ENCODE measurements at regions not wholly inside any gene's neighbourhood (a gene's known extent, or its start where the extent isn't known, plus 50 kb on each side); places are given as distances from the start of the nearest gene placed in this dataset.
"Not testable (repeated sequence)": the region's sequence is repeated elsewhere in the genome, so short reads cannot be mapped to it uniquely, and the experiment has no call there.

DNA sequence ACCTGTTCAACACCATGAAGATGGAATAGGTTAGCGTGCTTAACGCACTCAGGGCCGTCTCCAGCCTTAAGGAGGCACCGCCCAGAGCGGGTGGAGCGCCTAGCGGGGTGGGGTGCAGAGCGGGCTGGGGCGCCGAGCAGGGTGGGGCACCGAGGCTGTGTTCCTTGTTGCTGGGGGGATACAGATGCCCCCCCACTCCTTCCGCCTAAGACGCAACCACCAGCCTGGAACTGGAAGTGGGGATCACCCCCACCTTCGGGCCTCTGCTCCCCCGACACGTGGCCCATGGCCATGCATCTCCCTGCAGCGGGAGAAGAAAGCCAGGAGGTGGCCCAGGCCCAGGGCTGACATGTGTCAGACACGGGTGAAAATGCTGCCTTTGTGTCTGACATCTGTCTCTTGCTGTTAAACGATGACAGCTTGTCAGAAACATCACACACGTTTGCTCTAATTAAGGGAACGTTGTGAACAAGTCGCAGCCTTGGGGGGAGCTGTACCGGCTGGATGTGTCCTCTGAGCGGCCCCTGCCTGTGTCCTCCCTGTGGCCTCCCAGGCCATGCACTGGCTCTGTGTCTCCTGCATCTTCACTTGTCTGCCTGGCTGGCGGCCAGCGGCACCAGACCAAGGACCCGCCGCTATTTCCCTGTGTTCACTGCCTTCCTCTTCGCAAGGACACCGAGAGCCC, 192.5 kb downstream of the LAT start:
- DNase-seq (ENCODE audit: extremely low read depth, insufficient read length) = not testable (repeated sequence)

DNA sequence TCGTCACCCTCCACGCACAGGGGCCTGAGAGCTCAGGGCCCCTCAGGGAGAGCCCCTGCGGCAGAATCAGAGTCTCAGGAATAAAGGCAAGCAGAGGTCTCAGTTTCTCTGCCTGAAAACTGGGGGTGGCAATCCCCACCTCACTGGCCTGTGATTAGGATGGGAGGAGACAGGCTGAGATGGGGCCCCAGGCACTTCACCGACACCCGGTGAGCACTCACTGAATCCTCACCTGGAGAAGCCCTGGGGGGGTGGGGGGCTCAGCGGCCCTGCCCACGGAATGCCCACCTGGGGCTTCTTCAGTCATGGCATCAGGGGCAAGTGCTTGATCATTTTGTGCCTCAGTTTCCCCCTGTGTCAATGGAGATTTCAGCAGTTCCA, 192.0 kb downstream of the LAT start:
- H3K27me3 ChIP-seq (replicated peaks; ENCODE audit: control insufficient read depth, insufficient read depth, low read length); H3K36me3 ChIP-seq (ENCODE audit: control insufficient read depth, insufficient read depth, low read length); H3K4me3 ChIP-seq (replicated peaks; ENCODE audit: low read depth, low read length); DNase-seq (ENCODE audit: extremely low read depth, insufficient read length): not testable (repeated sequence)

More for the DNA sequence above, 192.5 kb downstream of the LAT start:
- H3K36me3 ChIP-seq (ENCODE audit: control insufficient read depth, insufficient read depth, low read length); H3K27me3 ChIP-seq (replicated peaks; ENCODE audit: control insufficient read depth, insufficient read depth, low read length); H3K4me3 ChIP-seq (replicated peaks; ENCODE audit: low read depth, low read length): not testable (repeated sequence)

DNA sequence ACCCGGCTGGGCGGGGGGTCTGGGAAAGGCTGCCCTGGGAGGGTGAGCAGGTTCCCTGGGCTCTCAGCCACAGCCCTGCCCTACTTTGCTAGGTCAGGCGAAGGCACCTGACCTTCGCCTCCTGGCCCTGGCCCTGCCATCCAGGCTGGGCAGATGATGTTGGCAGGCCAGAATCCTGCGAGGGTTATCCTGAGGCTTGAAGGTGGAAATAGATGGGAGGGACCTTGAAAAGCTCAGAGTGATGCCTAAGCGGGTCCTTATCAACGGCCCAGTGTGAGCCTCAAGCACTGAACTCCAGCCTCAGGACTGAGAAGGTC, 191.3 kb downstream of the LAT start:
- not testable (repeated sequence) for DNase-seq (ENCODE audit: extremely low read depth, insufficient read length); H3K27me3 ChIP-seq (replicated peaks; ENCODE audit: control insufficient read depth, insufficient read depth, low read length); H3K4me3 ChIP-seq (replicated peaks; ENCODE audit: low read depth, low read length); H3K36me3 ChIP-seq (ENCODE audit: control insufficient read depth, insufficient read depth, low read length)

DNA sequence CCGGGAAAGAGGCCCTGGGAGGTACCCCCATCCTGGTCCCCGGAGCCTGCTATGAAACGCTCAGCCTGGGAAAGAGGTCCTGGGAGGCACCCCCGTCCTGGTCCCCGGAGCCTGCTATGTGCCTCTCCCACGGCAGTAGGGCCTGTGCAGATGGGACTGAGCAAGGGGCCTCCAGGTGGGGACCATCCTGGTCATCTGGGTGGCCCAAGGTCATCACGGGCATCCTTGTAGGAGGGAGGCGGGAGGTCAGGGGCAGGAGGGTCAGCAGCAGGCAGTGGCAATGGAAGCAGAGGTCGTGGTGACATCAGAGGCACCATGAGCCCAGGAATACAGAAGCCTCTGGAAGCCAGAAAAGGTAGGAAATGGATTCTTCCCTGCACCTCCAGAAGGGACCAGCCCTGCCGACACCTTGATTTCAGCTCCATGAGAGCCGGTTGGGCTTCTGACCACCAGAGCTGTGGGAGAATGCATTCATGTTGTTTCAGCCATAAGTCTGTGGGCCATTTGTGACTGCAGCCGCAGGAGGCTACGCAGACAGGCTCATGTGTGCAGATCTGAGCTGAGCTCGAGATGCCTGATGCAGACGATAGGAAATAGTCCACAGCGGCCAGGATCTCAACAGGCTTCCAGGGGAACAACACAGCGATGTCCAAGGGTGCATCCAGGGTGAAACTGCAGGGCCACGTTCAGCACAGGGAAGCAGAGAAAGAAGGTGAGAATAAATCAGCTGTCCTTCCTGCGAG, 190.7 kb downstream of the LAT start:
- DNase-seq (ENCODE audit: extremely low read depth, insufficient read length); H3K27me3 ChIP-seq (replicated peaks; ENCODE audit: control insufficient read depth, insufficient read depth, low read length); H3K4me3 ChIP-seq (replicated peaks; ENCODE audit: low read depth, low read length); H3K36me3 ChIP-seq (ENCODE audit: control insufficient read depth, insufficient read depth, low read length): not testable (repeated sequence)

DNA sequence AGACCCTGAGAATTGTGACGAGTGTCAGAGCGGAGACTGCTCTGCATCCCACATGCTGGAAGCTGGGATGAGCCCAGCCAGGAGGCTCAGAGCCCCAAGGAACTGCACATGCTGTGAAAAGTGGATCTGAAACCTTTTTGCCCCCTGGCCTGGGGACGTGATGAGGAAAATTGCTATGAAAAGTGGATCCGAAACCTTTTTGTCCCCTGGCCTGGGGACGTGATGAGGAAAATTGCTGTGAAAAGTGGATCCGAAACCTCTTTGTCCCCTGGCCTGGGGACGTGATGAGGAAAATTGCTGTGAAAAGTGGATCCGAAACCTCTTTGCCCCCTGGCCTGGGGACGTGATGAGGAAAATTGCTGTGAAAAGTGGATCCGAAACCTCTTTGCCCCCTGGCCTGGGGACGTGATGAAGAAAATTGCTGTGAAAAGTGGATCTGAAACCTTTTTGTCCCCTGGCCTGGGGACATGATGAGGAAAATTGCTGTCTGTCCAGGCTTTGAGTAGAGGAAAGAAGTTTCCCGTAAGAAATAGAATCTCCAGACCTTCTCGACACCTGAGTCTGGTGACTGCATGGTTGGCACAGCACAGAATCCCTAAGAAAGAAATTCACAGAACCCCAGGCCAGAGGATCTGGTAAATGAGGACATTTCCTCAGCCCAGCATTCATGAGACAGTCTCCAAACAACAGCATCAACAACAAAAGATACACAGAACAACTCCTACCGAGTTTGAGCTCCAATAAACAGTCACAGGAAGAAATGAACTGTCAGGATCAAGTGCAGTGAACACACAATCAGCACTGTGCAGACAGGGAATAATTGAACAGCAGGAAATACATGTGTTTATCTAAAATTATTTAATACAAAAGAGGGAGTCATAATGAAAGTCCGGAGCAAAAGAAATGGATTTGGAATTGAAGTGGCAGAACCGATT, 188.8 kb downstream of the LAT start:
- H3K4me3 ChIP-seq (replicated peaks; ENCODE audit: low read depth, low read length); H3K36me3 ChIP-seq (ENCODE audit: control insufficient read depth, insufficient read depth, low read length); H3K27me3 ChIP-seq (replicated peaks; ENCODE audit: control insufficient read depth, insufficient read depth, low read length); DNase-seq (ENCODE audit: extremely low read depth, insufficient read length): not testable (repeated sequence)

DNA sequence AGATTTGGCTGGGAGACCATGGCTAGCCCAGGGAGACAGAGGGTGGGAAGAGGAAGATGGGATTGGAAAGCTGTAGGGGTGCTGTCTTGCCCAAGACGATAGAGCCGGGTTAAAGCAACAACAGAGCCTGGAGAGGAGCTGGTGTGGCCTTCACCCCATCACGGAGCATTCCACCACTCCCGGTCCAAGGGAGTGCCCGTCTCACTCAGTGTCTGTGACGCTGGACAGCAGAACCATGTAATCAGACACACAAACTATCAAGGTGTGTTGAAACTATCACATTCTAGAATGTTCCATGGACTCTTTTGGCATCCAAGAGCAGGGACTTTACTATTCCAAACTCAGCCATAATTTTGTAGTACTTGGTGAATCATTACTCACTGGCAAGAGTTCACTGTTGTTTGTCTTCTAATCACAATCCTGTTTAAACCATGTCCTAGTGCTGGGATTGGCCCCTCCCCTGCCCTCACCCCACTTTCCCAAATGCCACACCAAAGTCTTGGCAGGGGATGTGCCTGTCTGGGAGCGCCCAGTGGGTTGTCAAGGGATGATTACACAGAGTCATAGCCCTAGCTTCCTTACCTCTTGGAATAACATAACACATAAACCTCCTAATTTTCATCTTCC, 187.4 kb downstream of the LAT start:
- H3K4me3 ChIP-seq (replicated peaks; ENCODE audit: low read depth, low read length); H3K36me3 ChIP-seq (ENCODE audit: control insufficient read depth, insufficient read depth, low read length); H3K27me3 ChIP-seq (replicated peaks; ENCODE audit: control insufficient read depth, insufficient read depth, low read length); DNase-seq (ENCODE audit: extremely low read depth, insufficient read length): not testable (repeated sequence)

DNA sequence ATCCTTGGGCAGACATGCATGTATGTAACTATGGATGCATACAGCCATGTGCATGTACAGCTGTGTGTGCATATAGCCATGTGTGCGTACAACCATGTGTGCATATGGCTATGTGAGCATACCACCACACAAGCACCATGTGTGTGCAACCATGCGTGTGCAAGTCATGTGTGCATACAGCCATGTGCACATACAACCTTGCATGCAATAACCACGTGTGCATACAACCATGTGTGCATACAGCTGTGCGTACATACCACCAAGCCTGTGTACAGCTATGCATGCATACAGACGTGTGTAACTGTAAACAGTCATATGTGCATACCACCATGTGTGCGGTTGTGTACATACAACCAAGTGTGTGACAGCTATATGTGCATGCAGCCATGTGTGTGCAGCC, 186.4 kb downstream of the LAT start:
- DNase-seq (ENCODE audit: extremely low read depth, insufficient read length); H3K27me3 ChIP-seq (replicated peaks; ENCODE audit: control insufficient read depth, insufficient read depth, low read length); H3K4me3 ChIP-seq (replicated peaks; ENCODE audit: low read depth, low read length); H3K36me3 ChIP-seq (ENCODE audit: control insufficient read depth, insufficient read depth, low read length): not testable (repeated sequence)

DNA sequence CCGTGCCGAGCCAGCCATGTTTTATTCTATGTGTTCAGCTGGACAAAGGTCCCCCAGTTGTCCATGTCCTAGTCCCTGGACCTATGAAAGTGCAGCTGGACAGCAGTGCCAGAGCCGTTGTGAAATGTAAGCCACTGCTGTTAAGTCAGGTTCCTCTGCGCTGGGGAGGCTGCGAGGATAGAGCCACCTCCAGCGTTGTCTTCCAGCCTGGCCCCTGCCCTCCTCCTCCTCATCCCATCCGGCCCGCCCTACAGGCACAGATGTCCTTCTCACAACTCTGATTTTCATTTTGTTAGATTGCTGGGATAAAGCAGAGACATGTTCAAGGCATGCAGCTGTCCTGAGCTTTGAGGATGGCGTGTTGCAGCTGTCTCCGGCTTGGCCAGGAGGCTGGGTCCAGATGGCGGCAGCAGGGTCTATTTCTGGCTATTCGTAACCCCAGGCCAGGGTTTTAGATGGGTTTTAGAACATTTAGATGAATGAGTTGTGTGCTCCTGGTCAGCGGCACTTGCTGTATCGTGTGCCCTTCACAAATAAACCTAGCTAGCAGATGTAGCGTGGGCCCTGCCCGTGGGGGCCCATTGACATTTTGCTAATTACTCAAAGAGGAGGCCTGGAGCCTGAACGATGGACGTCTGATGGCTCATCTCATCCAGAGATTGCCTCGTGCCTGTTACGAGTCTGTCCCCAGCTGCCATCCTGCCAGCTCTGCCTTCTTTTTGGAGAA, 185.7 kb downstream of the LAT start:
- not testable (repeated sequence) for H3K4me3 ChIP-seq (replicated peaks; ENCODE audit: low read depth, low read length); H3K36me3 ChIP-seq (ENCODE audit: control insufficient read depth, insufficient read depth, low read length); H3K27me3 ChIP-seq (replicated peaks; ENCODE audit: control insufficient read depth, insufficient read depth, low read length); DNase-seq (ENCODE audit: extremely low read depth, insufficient read length)

DNA sequence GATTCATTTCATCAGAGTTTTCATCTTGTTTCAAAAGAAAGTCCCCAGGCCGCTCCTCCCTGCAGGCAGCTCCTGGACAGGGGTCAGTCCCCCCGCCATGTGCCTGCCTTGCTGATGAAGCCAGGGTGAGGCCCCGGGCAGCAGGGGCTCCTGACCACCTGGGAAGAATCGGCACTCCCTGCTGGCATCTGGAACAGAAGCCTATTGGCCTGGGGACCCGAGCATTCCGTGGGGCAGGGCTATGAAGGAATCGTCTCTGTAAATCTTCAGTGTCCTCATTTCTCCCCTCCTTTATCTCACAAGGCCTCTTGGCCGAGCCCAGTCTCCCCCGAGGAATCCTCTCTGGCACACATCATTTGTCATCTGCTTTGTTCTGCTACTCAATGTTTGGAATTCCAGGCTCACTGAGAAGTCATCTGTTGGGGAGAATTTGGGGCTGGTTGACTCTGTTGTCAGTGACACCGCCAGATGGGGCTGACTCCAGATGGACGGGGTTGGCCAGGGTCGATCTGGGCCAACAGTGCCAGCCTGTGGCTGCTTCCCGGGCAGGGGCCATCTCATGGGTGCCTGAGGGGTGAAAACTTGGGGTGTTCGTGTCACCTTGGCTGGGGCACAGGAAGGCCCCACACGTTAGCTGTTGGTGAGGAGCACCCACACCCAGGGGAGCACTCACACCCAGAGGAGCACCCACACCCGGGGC, 184.6 kb downstream of the LAT start:
- not testable (repeated sequence) for H3K36me3 ChIP-seq (ENCODE audit: control insufficient read depth, insufficient read depth, low read length); DNase-seq (ENCODE audit: extremely low read depth, insufficient read length); H3K4me3 ChIP-seq (replicated peaks; ENCODE audit: low read depth, low read length); H3K27me3 ChIP-seq (replicated peaks; ENCODE audit: control insufficient read depth, insufficient read depth, low read length)

DNA sequence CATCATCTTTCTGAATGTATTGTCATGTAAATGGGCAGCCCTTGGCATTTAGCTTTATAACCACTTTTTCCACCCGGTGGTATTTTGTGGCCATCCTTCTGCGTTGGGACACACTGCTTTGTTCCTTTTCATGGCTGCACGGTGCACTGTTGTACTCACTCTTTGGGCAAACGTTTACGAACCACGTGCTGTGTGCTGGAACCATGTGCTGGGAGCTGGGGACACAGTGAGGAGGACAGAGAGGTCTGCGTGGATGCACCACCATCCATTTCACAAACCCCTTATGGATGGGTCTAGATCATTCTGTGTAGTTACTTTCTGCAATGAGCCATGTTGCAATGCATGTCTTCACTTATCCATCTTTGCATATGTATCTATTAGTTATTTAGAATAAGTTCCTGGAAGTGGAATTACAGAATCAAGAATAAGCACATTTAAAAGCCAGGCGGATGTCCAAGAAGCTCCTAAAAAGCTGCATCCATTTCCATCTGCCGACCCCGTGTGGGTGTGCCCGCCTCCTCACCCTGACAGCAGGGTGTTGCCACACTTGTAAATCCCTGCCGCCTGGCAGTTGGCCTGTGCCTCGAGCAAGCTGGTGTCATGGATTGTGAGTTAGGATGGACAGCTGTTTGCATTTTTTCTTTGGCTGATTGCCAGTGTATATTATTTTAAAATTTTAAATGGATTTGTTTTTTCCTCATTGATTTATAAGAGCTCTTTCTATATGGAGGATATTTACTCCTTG, 183.8 kb downstream of the LAT start:
- not testable (repeated sequence) for H3K4me3 ChIP-seq (replicated peaks; ENCODE audit: low read depth, low read length); H3K36me3 ChIP-seq (ENCODE audit: control insufficient read depth, insufficient read depth, low read length); H3K27me3 ChIP-seq (replicated peaks; ENCODE audit: control insufficient read depth, insufficient read depth, low read length); DNase-seq (ENCODE audit: extremely low read depth, insufficient read length)

DNA sequence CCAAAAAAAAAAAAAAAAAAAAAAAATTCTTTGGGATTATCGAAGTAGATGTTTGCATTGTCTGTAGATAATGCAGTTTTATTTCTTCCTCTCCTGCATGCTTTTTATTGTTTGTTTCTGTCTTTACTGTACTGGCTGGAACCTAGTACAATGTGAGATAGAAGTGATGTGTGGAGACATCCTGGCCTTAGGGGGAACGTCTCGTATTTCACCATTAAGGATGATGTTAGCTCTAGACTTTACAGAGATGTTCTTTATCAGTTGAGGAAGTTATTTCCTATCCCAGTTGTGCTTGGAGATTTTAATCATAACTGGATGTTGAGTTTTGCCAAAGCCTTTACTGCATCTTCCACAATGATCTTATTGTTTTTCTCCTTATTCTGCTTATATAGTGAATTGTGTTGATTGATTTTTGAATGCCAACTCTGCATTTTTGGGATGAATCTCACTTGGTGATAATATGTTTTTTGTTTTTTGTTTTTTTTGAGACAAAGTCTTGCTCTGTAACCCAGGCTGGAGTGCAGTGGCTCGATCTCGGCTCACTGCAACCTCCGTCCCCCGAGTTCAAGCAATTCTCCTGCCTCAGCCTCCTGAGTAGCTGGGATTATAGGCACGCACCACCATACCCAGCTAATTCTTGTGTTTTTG, 179.7 kb downstream of the LAT start:
- not testable (repeated sequence) for H3K27me3 ChIP-seq (replicated peaks; ENCODE audit: control insufficient read depth, insufficient read depth, low read length); H3K36me3 ChIP-seq (ENCODE audit: control insufficient read depth, insufficient read depth, low read length); DNase-seq (ENCODE audit: extremely low read depth, insufficient read length); H3K4me3 ChIP-seq (replicated peaks; ENCODE audit: low read depth, low read length)

DNA sequence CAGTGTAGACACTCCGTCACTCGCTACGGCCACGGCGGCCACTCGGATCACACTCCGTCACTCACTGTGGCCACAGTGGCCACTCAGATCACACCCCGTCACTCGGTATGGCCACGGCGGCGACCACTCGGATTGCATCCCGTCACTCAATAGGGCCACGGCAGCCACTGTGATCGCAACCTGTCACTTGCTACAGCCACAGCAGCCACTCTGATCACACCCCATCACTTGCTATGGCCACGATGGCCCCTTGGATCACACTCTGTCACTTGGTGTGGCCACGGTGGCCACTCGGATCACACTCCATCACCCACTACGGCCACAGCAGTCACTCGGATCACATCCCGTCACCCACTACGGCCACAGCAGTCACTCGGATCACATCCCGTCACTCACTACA, 175.3 kb downstream of the LAT start:
- H3K27me3 ChIP-seq (replicated peaks; ENCODE audit: control insufficient read depth, insufficient read depth, low read length); H3K4me3 ChIP-seq (replicated peaks; ENCODE audit: low read depth, low read length); DNase-seq (ENCODE audit: extremely low read depth, insufficient read length): not testable (repeated sequence)

More for the DNA sequence above, 175.3 kb downstream of the LAT start:
- H3K36me3 ChIP-seq (ENCODE audit: control insufficient read depth, insufficient read depth, low read length) = not testable (repeated sequence)
